DOHH2 (cell line): ENCODE measurements at regions not wholly inside any gene's neighbourhood (a gene's known extent, or its start where the extent isn't known, plus 50 kb on each side); places are given as distances from the start of the nearest gene placed in this dataset.

ENCODE experiments used
- H3F3A ChIP-seq: fragments of 200-600 bp; sonication (generic), shearing (Covaris generic); 2 replicates; pipeline ENCODE4 v1.6.0; 2016; ENCODE audit warnings: antibody characterized with exemption, mild to moderate bottlenecking; ENCODE audit not compliant: control insufficient read depth, insufficient read depth
- H3K27ac ChIP-seq: fragments of 200-600 bp; sonication (generic); 2 replicates; pipeline ENCODE4 v1.5.1; 2014; ENCODE audit warnings: low read depth, mild to moderate bottlenecking, low read length, moderate library complexity
- H3K27me3 ChIP-seq: fragments of 200-600 bp; sonication (generic); 2 replicates; pipeline ENCODE4 v1.6.1; 2014; ENCODE audit warnings: mild to moderate bottlenecking, low read length, mixed read lengths; ENCODE audit not compliant: control insufficient read depth
- H3K36me3 ChIP-seq: fragments of 200-600 bp; sonication (generic); 2 replicates; pipeline ENCODE4 v1.6.1; 2014; ENCODE audit warnings: mild to moderate bottlenecking, low read length, moderate library complexity, mixed read lengths; ENCODE audit not compliant: control insufficient read depth
- H3K4me1 ChIP-seq: fragments of 200-600 bp; sonication (generic); 2 replicates; pipeline ENCODE4 v1.6.1; 2014; ENCODE audit warnings: mild to moderate bottlenecking, low read length, mixed read lengths; ENCODE audit not compliant: control insufficient read depth
- H3K4me2 ChIP-seq: fragments of 200-600 bp; sonication (generic); 2 replicates; pipeline ENCODE4 v1.6.0; 2014; ENCODE audit warnings: mild to moderate bottlenecking, low read length, moderate library complexity
- H3K4me3 ChIP-seq: fragments of 200-600 bp; sonication (generic); 2 replicates; pipeline ENCODE4 v1.5.1; 2014; ENCODE audit warnings: mild to moderate bottlenecking, low read length, mixed read lengths
- H3K79me2 ChIP-seq: fragments of 200-600 bp; sonication (generic); 2 replicates; pipeline ENCODE4 v1.6.1; 2014; ENCODE audit warnings: mild to moderate bottlenecking, low read length, mixed read lengths; ENCODE audit not compliant: control insufficient read depth
- H3K9me2 ChIP-seq: fragments of 200-600 bp; sonication (generic); replicated peaks from 2 replicates; pipeline ENCODE4 v1.6.1; 2014; ENCODE audit warnings: mild to moderate bottlenecking, low read length, mixed read lengths; ENCODE audit not compliant: control insufficient read depth
- H3K9me3 ChIP-seq: fragments of 200-600 bp; sonication (generic); 2 replicates; pipeline ENCODE4 v1.6.1; 2014; ENCODE audit warnings: antibody characterized with exemption, low read length, mixed read lengths; ENCODE audit not compliant: control insufficient read depth, insufficient read depth
- H4K20me1 ChIP-seq: fragments of 200-600 bp; sonication (generic); 2 replicates; pipeline ENCODE4 v1.6.0; 2014; ENCODE audit warnings: low read depth, mild to moderate bottlenecking, antibody characterized with exemption, low read length, moderate library complexity; ENCODE audit not compliant: control insufficient read depth, insufficient read depth
- EZH2phosphoT487 ChIP-seq: fragments of 200-600 bp; sonication (generic); IDR thresholded peaks from 2 replicates; pipeline ENCODE4 v1.6.1; 2017; ENCODE audit warnings: borderline replicate concordance, mild to moderate bottlenecking, antibody characterized with exemption, low read length, moderate library complexity, mixed read lengths
- TF ChIP-seq, protein P1 (sequence below): fragments of 200-600 bp; sonication (generic); IDR thresholded peaks from one replicate; pipeline ENCODE4 v1.5.1; 2014; ENCODE audit warnings: antibody characterized with exemption, mild to moderate bottlenecking, low read depth, low read length; ENCODE audit not compliant: poor library complexity, severe bottlenecking

DNA sequence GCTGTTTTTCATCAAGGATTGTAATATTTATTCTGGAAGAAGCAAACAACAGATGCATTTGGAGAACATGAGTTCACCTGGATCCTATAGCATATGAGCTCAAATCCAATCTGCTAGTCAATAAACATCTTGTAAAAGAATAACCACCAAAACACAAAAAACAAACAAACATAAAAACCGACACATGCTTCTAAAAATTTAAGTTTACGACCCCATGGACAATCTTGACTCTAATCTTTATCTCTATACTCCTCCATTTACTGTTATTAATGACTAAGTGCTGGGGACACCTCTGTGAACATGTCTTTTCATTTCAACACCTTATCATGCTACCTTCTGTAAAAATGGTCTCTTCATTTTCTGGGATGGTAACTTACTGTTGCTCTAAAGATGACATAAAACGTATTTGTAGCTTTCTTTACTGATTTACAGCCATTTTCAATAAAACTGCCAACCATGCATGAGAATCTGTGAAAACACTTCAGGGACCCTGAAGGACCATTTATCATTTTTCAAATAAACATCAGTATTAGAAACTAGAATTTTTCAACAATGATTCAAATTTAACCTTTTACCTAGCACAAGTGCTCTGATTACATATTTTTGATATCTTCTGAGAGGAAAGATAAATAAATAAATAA is 123.8 kb upstream of the SOX5 start:
- no peaks in the 10 kb centered on the region for H3K27me3 ChIP-seq

DNA sequence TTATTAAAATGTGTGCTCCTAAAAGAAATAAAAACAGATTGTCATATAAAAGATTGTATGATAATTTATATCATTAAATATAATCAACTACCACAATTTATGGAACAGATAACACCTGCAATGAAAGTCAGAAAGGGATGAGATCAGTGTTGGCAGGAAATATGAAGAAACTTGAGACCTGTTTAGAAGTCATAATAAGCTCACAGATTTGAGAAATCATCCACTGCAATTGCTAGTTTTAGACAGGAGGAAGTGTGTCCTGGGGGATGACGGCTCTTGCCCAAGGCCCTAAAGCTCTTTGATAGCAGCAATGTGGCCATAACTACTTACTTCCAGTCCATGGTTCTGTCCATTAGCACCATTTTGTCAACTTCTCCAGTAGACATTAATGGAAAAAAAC is 122.8 kb upstream of the SOX5 start:
- Histone ChIP-seq H4K20me1 (no peaks in the 10 kb centered on the region), H3K27me3 (no peaks in the 10 kb centered on the region), H3K4me1 (no peaks in the 10 kb centered on the region), H3K9me2 (no peaks in the 10 kb centered on the region; the same call in 1 of the 2 replicates), H3F3A (no peaks in the 10 kb centered on the region), H3K36me3 (no peaks in the 10 kb centered on the region), H3K79me2 (no peaks in the 10 kb centered on the region), H3K4me3 (no peak overlapping the region), H3K4me2 (no peak overlapping the region), H3K27ac (no peak overlapping the region), H3K9me3 (no peaks in the 10 kb centered on the region)
- TF ChIP-seq, protein P1, sequence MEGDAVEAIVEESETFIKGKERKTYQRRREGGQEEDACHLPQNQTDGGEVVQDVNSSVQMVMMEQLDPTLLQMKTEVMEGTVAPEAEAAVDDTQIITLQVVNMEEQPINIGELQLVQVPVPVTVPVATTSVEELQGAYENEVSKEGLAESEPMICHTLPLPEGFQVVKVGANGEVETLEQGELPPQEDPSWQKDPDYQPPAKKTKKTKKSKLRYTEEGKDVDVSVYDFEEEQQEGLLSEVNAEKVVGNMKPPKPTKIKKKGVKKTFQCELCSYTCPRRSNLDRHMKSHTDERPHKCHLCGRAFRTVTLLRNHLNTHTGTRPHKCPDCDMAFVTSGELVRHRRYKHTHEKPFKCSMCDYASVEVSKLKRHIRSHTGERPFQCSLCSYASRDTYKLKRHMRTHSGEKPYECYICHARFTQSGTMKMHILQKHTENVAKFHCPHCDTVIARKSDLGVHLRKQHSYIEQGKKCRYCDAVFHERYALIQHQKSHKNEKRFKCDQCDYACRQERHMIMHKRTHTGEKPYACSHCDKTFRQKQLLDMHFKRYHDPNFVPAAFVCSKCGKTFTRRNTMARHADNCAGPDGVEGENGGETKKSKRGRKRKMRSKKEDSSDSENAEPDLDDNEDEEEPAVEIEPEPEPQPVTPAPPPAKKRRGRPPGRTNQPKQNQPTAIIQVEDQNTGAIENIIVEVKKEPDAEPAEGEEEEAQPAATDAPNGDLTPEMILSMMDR, result no peak

More for the DNA sequence above, 123.8 kb upstream of the SOX5 start:
- Histone ChIP-seq H3K4me1 (no peaks in the 10 kb centered on the region), H3K27ac (no peak overlapping the region), H3K36me3 (no peaks in the 10 kb centered on the region), H3F3A (no peaks in the 10 kb centered on the region), H3K9me3 (no peaks in the 10 kb centered on the region), H4K20me1 (no peaks in the 10 kb centered on the region), H3K4me3 (no peak overlapping the region), H3K4me2 (no peak overlapping the region), H3K9me2 (no peaks in the 10 kb centered on the region; the same call in 1 of the 2 replicates), H3K79me2 (no peaks in the 10 kb centered on the region)
- TF ChIP-seq, protein P1, result no peak
- TF ChIP-seq EZH2phosphoT487, result no peak

DNA sequence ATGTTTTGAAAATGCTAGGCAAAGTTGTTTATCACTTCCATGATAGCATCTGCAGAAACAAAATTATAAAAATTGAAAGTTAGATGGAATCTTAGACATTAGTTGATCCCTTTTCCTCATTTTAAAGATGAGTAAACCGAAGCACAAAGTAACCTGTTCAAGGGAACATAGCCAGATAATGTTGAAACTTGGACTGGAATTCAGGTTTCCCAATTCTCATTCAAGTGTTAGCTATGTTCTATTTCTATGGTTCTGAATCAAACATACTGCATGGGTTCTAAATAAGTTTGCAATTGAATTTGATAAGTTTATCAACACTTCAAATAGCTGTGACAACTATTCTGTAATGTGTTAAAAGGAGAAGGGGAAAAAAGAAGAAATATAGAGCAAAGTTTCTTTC is 122.4 kb upstream of the SOX5 start:
- Histone ChIP-seq H3K27me3 (no peaks in the 10 kb centered on the region), H4K20me1 (no peaks in the 10 kb centered on the region), H3K4me2 (no peak overlapping the region), H3K9me2 (no peaks in the 10 kb centered on the region; the same call in 1 of the 2 replicates), H3K9me3 (no peaks in the 10 kb centered on the region), H3K36me3 (no peaks in the 10 kb centered on the region), H3F3A (no peaks in the 10 kb centered on the region), H3K27ac (no peak overlapping the region), H3K4me3 (no peak overlapping the region), H3K79me2 (no peaks in the 10 kb centered on the region), H3K4me1 (no peaks in the 10 kb centered on the region)
- TF ChIP-seq EZH2phosphoT487, result no peak
- TF ChIP-seq, protein P1, result no peak
